Activated T-helper 1 cell treated with anti-CD3 and anti-CD28 coated beads, Interleukin-12 subunit alpha, Interleukin-12 subunit beta, Interleukin-2, Interleukin-4 antibody, amounts not matched to agents 30 ng/mL and 10 ng/mL and 1 ng/mL, durations not matched to agents 14 hours and 24 hours and 36 hours (primary cell): ENCODE measurements at regions not wholly inside any gene's neighbourhood (a gene's known extent, or its start where the extent isn't known, plus 50 kb on each side); places are given as distances from the start of the nearest gene placed in this dataset.
"Not testable (repeated sequence)": the region's sequence is repeated elsewhere in the genome, so short reads cannot be mapped to it uniquely, and the experiment has no call there.

Experiments used
- DNase-seq: peaks from one replicate; pipeline ENCODE4 v3.0.0; 2021; ENCODE audit warnings: low spot score
- H3K27ac Mint-ChIP-seq: one replicate; pipeline ENCODE4 v1.8.0; 2021; ENCODE audit warnings: mild to moderate bottlenecking, mixed read lengths
- H3K27me3 Mint-ChIP-seq: one replicate; pipeline ENCODE4 v1.8.0; 2022; ENCODE audit warnings: mild to moderate bottlenecking, moderate library complexity, mixed read lengths; ENCODE audit not compliant: insufficient read depth
- H3K36me3 Mint-ChIP-seq: one replicate; pipeline ENCODE4 v1.8.0; 2021; ENCODE audit warnings: low read depth, mixed read lengths
- H3K4me1 Mint-ChIP-seq: one replicate; pipeline ENCODE4 v1.8.0; 2021; ENCODE audit warnings: low read depth, mixed read lengths
- H3K4me3 Mint-ChIP-seq: one replicate; pipeline ENCODE4 v1.8.0; 2021; ENCODE audit warnings: mild to moderate bottlenecking, moderate library complexity, mixed read lengths
- H3K9me3 Mint-ChIP-seq: one replicate; pipeline ENCODE4 v1.8.0; 2021; ENCODE audit warnings: mixed read lengths
- intact Hi-C: fragments of 100-400 bp; cut with micrococcal nuclease; formaldehyde crosslinking; loops from one replicate; pipeline ENCODE4 v1.15.1; 2024

DNA sequence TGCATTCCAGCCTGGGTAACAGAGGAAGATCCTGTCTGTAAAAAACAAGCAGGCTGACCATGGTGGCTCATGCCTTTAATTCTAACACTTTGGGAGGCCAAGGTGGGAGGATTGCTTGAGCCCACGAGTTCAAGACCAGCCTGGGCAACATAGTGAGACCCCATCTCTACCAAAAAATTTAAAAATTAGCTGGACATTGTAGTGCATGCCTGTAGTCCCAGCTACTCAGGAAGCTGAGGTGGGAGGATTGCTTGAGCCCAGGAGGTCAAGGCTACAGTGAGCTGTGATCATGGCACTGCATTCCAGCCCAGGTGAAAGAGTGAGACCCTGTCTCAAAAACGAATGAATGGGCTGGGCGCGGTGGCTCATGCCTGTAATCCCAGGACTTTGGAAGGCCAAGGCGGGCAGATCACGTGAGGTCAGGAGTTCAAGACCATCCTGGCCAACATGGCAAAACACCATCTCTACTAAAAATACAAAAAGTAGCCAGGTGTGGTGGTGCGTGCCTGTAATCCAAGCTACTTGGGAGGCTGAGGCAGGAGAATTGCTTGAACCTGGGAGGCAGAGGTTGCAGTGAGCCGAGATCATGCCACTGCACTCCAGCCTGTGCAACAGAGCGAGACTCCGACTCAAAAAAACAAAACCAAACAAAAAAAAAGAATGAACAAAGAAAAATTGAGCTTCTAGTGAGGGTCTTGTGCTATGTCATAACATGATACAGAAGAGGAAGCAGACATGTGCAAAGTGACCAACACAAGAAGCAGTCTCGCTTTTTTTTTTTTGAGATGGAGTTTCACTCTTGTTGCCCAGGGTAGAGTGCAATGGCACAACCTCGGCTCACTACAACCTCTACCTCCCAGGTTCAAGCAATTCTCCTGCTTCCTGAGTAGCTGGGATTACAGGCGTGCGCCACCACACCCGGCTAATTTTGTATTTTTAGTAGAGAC, 54.1 kb upstream of the NCOA3 start:
- H3K9me3 Mint-ChIP-seq, DNase-seq, intact Hi-C loops, H3K36me3 Mint-ChIP-seq, H3K4me3 Mint-ChIP-seq, H3K27ac Mint-ChIP-seq, H3K27me3 Mint-ChIP-seq, H3K4me1 Mint-ChIP-seq: not testable (repeated sequence)

DNA sequence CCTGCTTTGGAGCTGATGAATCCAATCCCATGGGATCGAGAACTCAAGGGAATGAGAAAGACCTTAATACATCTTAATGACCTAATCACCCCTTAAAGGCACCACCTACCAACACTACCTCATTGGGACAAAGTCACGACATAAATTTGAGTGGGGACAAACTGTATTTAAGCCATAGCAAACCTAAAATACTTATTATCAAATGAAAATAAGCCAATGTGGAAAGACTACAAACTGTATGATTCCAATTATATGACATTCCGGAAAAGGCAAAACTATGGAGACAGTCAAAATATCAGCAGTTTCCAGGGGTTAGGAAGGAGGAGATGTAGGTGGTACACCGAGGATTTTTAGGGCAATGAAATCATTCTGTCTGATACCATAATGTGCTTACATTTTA, 53.3 kb upstream of the NCOA3 start:
- no peaks in the 10 kb centered on the region for H3K36me3 Mint-ChIP-seq
- H3K4me1 Mint-ChIP-seq, result peaks cover 10% of the 10 kb centered on the region
- H3K9me3 Mint-ChIP-seq, result no peaks in the 10 kb centered on the region
- DNase-seq, result no peak
- H3K27ac Mint-ChIP-seq, result no peak overlapping the region
- intact Hi-C loops, result no loop called here
- H3K27me3 Mint-ChIP-seq, result no peaks in the 10 kb centered on the region
- H3K4me3 Mint-ChIP-seq, result no peak overlapping the region

DNA sequence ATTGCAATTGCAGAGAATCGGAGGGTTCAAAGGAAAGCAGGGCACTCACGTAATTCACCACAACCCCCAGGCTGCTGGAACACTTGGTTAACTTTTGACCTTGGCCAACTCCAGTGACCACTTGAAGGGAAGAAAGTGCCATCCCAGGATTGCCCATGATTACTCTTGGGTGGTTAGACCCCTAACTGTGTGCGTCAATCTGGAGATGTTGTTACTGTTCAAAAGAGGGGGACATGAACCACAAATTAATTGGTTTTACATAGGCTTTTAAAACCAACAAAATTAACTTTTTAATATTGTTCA, 50.1 kb upstream of the NCOA3 start:
- H3K4me3 Mint-ChIP-seq, result no peak overlapping the region
- H3K4me1 Mint-ChIP-seq, result peaks cover 32% of the 10 kb centered on the region
- H3K9me3 Mint-ChIP-seq, result no peaks in the 10 kb centered on the region
- DNase-seq, result no peak
- H3K27ac Mint-ChIP-seq, result no peak overlapping the region
- no peaks in the 10 kb centered on the region for H3K27me3 Mint-ChIP-seq
- no peaks in the 10 kb centered on the region for H3K36me3 Mint-ChIP-seq
- intact Hi-C loops, result loop anchor here (5.0 to 10.0 kb wide), 2 partner anchors 34 to 1283 kb away; no protein-coding TSS in a partner anchor
